SJSA1 (cell line): ENCODE measurements at regions not wholly inside any gene's neighbourhood (a gene's known extent, or its start where the extent isn't known, plus 50 kb on each side); places are given as distances from the start of the nearest gene placed in this dataset.
A peak's percentile ranks its signal among the peaks of the same experiment; 100 is the strongest.
"Not testable (repeated sequence)": the region's sequence is repeated elsewhere in the genome, so short reads cannot be mapped to it uniquely, and the experiment has no call there.

Experiments
- DNase-seq, 2 experiments: peaks; one replicate each; pipeline ENCODE4 v3.0.0-alpha.2; 2015 to 2020; ENCODE audit warnings: low spot score in 2 of 2, low read depth in 1 of 2
- H3K27ac ChIP-seq: fragments of 250-450 bp; sonication (Bioruptor Pico); 2 replicates; pipeline ENCODE4 v1.5.1; 2020; ENCODE audit warnings: mild to moderate bottlenecking, moderate library complexity
- H3K27me3 ChIP-seq: fragments of 250-450 bp; sonication (Bioruptor Pico); replicated peaks from 2 replicates; pipeline ENCODE4 v1.5.1; 2020; ENCODE audit warnings: mild to moderate bottlenecking, moderate library complexity
- H3K36me3 ChIP-seq: fragments of 250-450 bp; sonication (Bioruptor Pico); 2 replicates; pipeline ENCODE4 v1.5.1; 2020; ENCODE audit warnings: mild to moderate bottlenecking
- H3K4me1 ChIP-seq: fragments of 250-450 bp; sonication (Bioruptor Pico); replicated peaks from 2 replicates; pipeline ENCODE4 v1.6.1; 2021; ENCODE audit warnings: mild to moderate bottlenecking
- H3K4me3 ChIP-seq: fragments of 250-450 bp; sonication (Bioruptor Pico); 2 replicates; pipeline ENCODE4 v1.5.1; 2020; ENCODE audit warnings: mild to moderate bottlenecking
- H3K9me3 ChIP-seq: fragments of 250-450 bp; sonication (Bioruptor Pico); replicated peaks from 2 replicates; pipeline ENCODE4 v1.5.1; 2020; ENCODE audit warnings: mild to moderate bottlenecking

DNA sequence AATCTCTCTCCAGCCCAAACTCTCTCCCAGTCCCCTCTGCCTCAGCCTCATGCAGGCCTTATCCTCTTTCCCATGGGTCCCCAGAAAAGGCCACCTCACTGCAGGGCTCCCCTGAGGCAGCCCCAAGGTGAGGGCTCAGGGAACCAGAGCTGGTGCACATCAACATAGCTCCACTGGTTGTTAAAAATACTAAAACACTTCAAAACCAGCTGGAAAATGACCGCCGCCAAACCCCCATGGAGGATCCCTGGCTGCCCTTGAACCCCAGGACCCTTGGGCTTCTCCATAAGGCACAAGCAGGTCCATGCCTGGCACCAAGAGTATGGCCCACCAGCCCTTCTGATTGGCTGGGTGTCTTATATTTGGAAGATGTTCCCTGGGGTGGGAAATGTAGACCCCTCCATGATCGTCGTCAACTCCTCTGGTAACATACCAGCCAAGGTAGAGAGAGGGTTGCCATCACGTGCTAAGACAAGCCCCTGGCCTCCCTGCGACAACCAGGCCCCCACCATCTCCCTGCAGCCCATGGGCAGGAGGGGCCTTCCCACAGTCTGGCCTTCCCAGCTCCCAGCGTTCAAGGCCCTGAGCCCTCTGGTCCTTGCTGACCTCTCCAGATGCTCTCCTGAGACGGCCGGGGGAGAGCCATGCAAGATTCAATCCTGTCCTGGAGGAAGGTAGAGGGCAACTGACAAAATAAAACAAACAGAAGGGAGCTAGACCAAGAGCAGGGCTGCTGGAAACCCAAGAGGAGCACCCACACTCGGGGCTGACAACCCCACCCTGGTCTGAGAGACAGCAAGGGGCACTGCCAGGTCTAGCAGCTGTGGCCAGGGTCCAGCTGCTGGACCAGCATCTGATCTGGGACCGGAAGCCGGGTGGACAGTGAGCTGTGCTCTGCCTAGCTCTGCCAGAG, 132.1 kb upstream of the PRR20G start:
- Histone ChIP-seq H3K36me3 (no peaks in the 10 kb centered on the region), H3K27me3 (peaks cover 31% of the 10 kb centered on the region), H3K9me3 (no peaks in the 10 kb centered on the region), H3K27ac (no peak overlapping the region), H3K4me3 (no peak overlapping the region), H3K4me1 (no peaks in the 10 kb centered on the region)
- DNase-seq, result no peak

DNA sequence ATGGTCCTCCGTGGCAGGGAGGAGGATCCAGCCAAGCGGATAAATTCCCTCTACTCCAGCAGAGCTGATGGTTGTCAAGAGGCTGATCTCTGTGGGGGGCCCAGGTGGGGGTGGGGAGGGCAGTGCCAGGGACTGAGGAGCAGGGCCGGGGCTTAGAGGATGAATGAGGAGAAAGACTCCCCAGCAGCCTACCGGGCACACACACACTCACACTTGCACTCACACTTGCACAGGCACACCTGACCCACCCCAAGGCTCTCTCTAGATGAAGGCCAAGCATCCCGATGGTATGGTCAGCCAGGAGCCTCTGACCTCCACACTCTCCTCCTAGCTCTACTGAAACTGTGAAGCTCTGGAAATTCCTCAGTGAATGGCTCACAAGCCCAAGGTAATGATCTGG, 131.3 kb upstream of the PRR20G start:
- Histone ChIP-seq H3K4me1 (no peaks in the 10 kb centered on the region), H3K27ac (no peak overlapping the region), H3K9me3 (no peaks in the 10 kb centered on the region), H3K27me3 (peaks cover 32% of the 10 kb centered on the region), H3K4me3 (no peak overlapping the region), H3K36me3 (no peaks in the 10 kb centered on the region)
- DNase-seq, result no peak

GRCh38 chr3:127418560-127419147, 130.8 kb upstream of the PRR20G start:
- H3K27me3 ChIP-seq, result peaks cover 32% of the 10 kb centered on the region
- no peak for DNase-seq
- H3K9me3 ChIP-seq, result no peaks in the 10 kb centered on the region
- no peaks in the 10 kb centered on the region for H3K4me1 ChIP-seq
- H3K27ac ChIP-seq, result no peak overlapping the region
- no peak overlapping the region for H3K4me3 ChIP-seq
- no peaks in the 10 kb centered on the region for H3K36me3 ChIP-seq

- no peak for DNase-seq
- Histone ChIP-seq H3K4me3 (no peak overlapping the region), H3K4me1 (no peaks in the 10 kb centered on the region), H3K36me3 (no peaks in the 10 kb centered on the region), H3K27ac (no peak overlapping the region), H3K27me3 (peaks cover 32% of the 10 kb centered on the region), H3K9me3 (no peaks in the 10 kb centered on the region)
Observed at GRCh38 chr3:127417709-127418559, 130.1 kb upstream of the PRR20G start.

DNA sequence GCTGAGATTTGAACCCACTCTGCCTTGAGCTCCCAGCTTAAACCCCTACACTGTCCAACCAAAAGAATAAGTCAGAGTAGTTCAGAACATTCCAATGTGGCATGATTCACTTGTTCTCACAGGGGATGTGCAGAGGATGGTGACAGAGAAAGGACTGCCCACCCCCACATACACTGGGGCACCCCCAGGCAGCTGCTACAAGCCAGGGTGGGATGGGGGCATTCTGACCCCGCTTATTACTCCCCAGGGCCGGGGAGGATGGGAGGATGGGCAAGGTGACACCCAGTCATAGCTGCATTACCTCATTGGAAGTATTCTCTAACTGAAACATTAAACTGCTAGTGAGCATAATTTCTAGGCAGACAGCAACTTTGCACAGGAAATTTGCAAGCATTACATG, 126.0 kb upstream of the PRR20G start:
- Histone ChIP-seq H3K4me1 (no peaks in the 10 kb centered on the region), H3K9me3 (no peaks in the 10 kb centered on the region), H3K27me3 (peaks cover 25% of the 10 kb centered on the region)

GRCh38 chr3:127413318-127413673, 125.5 kb upstream of the PRR20G start:
- H3K27me3 ChIP-seq, result peaks cover 21% of the 10 kb centered on the region
- H3K4me1 ChIP-seq, result no peaks in the 10 kb centered on the region
- H3K36me3 ChIP-seq, result no peaks in the 10 kb centered on the region
- H3K9me3 ChIP-seq, result no peaks in the 10 kb centered on the region
- H3K4me3 ChIP-seq, result no peak overlapping the region
- no peak overlapping the region for H3K27ac ChIP-seq
- no peak for DNase-seq

More for the DNA sequence above, 126.0 kb upstream of the PRR20G start:
- Histone ChIP-seq H3K36me3 (no peaks in the 10 kb centered on the region), H3K4me3 (no peak overlapping the region), H3K27ac (no peak overlapping the region)
- no peak for DNase-seq

DNA sequence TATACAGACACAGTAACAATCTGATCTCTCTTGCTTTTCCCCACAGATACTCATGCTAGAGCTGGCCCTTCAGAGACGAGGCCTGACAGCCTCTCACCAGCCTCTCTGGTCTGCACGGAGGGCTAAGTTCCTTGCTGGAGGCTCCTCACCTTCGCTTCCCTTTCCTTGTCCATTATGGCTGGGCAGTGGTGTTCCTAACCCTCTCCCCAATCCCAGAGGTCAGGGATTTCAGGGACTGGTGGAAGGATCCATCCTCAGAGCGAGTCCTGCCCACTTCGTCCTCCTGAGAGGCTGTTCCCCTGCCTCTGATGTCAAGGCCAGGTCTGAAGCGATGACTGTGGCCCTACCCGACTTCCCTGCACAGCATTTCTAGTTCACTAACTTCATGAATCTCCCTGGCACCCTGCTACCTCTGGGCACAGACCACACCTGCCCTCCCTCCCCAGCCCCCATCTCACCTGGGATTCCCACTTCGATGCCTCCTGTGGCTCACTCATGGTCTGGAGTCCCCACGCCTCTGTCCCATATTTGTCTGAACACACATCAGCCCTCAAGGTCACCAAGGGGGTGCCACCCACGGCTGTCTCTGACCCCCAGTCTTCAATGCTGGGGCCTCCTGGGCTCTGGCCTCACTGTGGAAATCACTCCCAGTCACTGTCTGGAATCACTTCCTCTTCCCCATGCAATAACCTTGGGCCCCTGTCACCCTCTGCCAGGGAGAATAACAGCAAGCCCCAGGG, 124.9 kb upstream of the PRR20G start:
- H3K36me3 ChIP-seq, result no peaks in the 10 kb centered on the region
- no peaks in the 10 kb centered on the region for H3K4me1 ChIP-seq
- no peak overlapping the region for H3K4me3 ChIP-seq
- no peaks in the 10 kb centered on the region for H3K9me3 ChIP-seq
- DNase-seq, result no peak
- peaks cover 21% of the 10 kb centered on the region for H3K27me3 ChIP-seq
- H3K27ac ChIP-seq, result no peak overlapping the region

- not testable (repeated sequence) for H3K36me3 ChIP-seq, H3K4me1 ChIP-seq, H3K4me3 ChIP-seq, H3K27ac ChIP-seq, DNase-seq, H3K9me3 ChIP-seq
- H3K27me3 ChIP-seq, result peaks cover 16% of the 10 kb centered on the region
Observed at GRCh38 chr3:127411875-127412274, 124.0 kb upstream of the PRR20G start.

DNA sequence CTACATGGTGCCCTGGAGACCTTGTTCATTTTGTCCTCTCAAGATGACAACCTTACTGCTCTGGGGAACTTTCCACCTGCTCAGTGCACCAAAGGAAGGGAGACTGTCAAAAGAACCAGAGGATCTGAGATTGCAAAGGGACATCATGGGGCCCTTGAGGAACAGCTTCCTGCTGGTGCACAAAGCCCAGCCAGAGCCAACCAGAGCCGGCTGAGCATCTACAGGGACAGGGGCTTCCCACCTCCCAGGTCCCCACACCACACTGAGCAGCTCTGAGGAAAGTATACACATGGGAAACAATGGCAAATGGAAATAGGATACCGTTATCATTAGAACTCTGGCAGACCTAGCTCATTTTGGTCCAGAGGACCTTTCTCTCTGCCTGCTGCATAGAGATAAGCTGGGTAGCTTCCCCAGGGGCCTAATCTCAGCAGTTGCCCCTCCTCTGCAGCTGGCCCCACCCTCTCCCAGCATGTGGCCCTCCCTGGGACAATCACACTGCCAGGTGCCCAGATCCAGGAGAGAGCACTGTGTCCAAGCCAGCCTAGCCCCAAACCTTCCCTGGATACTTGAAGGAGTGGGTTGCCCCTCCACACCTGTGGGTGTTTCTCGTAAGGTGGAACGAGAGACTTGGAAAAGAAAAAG, 123.4 kb upstream of the PRR20G start:
- H3K4me3 ChIP-seq, result no peak overlapping the region
- peak in 1 of 2 experiments; percentile 22 for DNase-seq
- H3K27me3 ChIP-seq, result peaks cover 11% of the 10 kb centered on the region
- H3K27ac ChIP-seq, result no peak overlapping the region
- no peaks in the 10 kb centered on the region for H3K36me3 ChIP-seq
- H3K4me1 ChIP-seq, result no peaks in the 10 kb centered on the region
- H3K9me3 ChIP-seq, result no peaks in the 10 kb centered on the region

- Histone ChIP-seq H3K27me3 (peaks cover 6% of the 10 kb centered on the region), H3K4me1 (no peaks in the 10 kb centered on the region), H3K27ac (no peak overlapping the region), H3K9me3 (no peaks in the 10 kb centered on the region), H3K36me3 (no peaks in the 10 kb centered on the region), H3K4me3 (no peak overlapping the region)
- DNase-seq, result no peak
Observed at GRCh38 chr3:127410678-127411077, 122.8 kb upstream of the PRR20G start.

DNA sequence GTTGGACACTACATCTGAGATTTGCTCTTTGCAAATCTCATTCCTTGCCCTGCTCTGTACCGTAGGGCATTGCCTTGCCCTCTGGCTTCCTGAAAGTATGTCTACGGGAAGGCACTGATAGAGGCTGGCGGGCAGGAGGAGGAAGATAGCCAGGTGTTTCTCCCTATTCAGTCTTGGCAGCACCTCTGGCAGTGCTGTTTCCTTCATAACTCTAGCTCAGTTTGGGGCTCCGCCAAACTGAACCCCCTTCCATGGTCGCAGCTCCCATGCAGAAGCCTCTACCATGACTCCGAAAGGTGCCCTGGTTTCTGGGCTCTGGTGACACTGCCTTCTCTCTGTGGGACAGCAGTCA, 122.3 kb upstream of the PRR20G start:
- peaks cover 3% of the 10 kb centered on the region for H3K27me3 ChIP-seq
- no peaks in the 10 kb centered on the region for H3K9me3 ChIP-seq
- H3K4me1 ChIP-seq, result no peaks in the 10 kb centered on the region
- H3K36me3 ChIP-seq, result no peaks in the 10 kb centered on the region
- no peak overlapping the region for H3K27ac ChIP-seq
- no peak overlapping the region for H3K4me3 ChIP-seq
- no peak for DNase-seq

- Histone ChIP-seq H3K27ac (no peak overlapping the region), H3K4me1 (no peaks in the 10 kb centered on the region), H3K4me3 (no peak overlapping the region), H3K9me3 (no peaks in the 10 kb centered on the region), H3K36me3 (no peaks in the 10 kb centered on the region), H3K27me3 (no peaks in the 10 kb centered on the region)
- peak in 1 of 2 experiments; percentile 23 for DNase-seq
Observed at GRCh38 chr3:127409421-127410136, 121.7 kb upstream of the PRR20G start.
